ENCODE measurements at regions not wholly inside any gene's neighbourhood (a gene's known extent, or its start where the extent isn't known, plus 50 kb on each side); places are given as distances from the start of the nearest gene placed in this dataset.

DNA sequence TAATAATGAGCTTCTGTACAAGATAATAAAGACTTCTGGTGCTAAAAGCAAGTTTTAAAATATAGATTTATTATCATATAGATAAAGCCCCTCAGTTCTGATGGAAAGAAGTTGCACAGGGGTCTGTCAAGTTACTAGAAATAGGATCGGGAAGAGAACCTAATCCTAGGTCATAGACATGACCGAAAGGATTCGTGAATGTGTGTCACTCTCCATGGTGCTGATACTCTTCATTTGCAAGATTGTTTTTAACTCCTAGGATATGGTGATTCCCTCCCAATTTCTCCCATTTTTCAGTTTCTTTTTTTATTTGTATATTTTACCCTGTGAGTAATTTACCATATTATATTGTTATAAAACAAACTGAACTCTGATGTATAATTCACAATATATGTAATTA is 58.9 kb upstream of the CTNNA2 start:
- Histone ChIP-seq H3K9me2 (replicated peaks; ENCODE audit: control insufficient read depth, low read length) (no peaks in the 10 kb centered on the region), H3K36me3 (ENCODE audit: control insufficient read depth, low read length) (no peaks in the 10 kb centered on the region), H3K4me1 (ENCODE audit: control insufficient read depth, low read length) (no peaks in the 10 kb centered on the region), H3K27me3 (ENCODE audit: control insufficient read depth, low read length) (no peaks in the 10 kb centered on the region), H4K20me1 (ENCODE audit: control insufficient read depth, insufficient read depth, low read depth, low read length) (no peaks in the 10 kb centered on the region), H3K79me2 (ENCODE audit: control insufficient read depth, low read length) (no peaks in the 10 kb centered on the region), H3K4me2 (ENCODE audit: low read length) (no peak overlapping the region), H3F3A (ENCODE audit: control insufficient read depth, insufficient read depth) (no peaks in the 10 kb centered on the region), H3K4me3 (ENCODE audit: low read length) (no peak overlapping the region), H3K27ac (ENCODE audit: low read depth, low read length) (no peak overlapping the region), H3K9me3 (ENCODE audit: control insufficient read depth, insufficient read depth, low read length) (no peaks in the 10 kb centered on the region)
- TF ChIP-seq, protein P1, sequence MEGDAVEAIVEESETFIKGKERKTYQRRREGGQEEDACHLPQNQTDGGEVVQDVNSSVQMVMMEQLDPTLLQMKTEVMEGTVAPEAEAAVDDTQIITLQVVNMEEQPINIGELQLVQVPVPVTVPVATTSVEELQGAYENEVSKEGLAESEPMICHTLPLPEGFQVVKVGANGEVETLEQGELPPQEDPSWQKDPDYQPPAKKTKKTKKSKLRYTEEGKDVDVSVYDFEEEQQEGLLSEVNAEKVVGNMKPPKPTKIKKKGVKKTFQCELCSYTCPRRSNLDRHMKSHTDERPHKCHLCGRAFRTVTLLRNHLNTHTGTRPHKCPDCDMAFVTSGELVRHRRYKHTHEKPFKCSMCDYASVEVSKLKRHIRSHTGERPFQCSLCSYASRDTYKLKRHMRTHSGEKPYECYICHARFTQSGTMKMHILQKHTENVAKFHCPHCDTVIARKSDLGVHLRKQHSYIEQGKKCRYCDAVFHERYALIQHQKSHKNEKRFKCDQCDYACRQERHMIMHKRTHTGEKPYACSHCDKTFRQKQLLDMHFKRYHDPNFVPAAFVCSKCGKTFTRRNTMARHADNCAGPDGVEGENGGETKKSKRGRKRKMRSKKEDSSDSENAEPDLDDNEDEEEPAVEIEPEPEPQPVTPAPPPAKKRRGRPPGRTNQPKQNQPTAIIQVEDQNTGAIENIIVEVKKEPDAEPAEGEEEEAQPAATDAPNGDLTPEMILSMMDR (IDR thresholded peaks at IDR 0.05; ENCODE audit: low read depth, low read length, poor library complexity, severe bottlenecking) = no peak
- TF ChIP-seq EZH2phosphoT487 (IDR thresholded peaks at IDR 0.05; ENCODE audit: borderline replicate concordance, low read length) = no peak

DNA sequence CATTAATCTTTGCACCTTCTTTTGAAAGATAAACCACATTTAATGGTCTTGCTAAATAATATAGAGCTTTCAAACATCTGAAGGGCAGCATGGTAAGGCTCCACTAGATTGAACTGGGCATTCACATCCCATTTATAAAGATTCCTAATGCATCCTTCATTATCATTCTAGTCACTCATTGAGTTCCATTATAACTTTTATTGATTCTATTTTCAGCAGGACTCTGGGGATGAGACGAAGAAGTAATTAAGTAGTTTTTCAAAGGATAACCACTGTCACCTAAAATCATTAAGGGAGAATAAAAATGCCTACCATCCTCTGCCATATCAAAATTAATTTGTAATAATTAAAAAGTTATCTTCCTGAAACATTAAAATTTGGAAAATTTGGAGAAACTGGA is 60.2 kb upstream of the CTNNA2 start:
- Histone ChIP-seq H3K9me3 (ENCODE audit: control insufficient read depth, insufficient read depth, low read length) (no peaks in the 10 kb centered on the region), H3F3A (ENCODE audit: control insufficient read depth, insufficient read depth) (no peaks in the 10 kb centered on the region), H3K27ac (ENCODE audit: low read depth, low read length) (no peak overlapping the region), H3K9me2 (replicated peaks; ENCODE audit: control insufficient read depth, low read length) (no peaks in the 10 kb centered on the region), H3K4me1 (ENCODE audit: control insufficient read depth, low read length) (no peaks in the 10 kb centered on the region), H3K27me3 (ENCODE audit: control insufficient read depth, low read length) (no peaks in the 10 kb centered on the region), H3K79me2 (ENCODE audit: control insufficient read depth, low read length) (no peaks in the 10 kb centered on the region), H4K20me1 (ENCODE audit: control insufficient read depth, insufficient read depth, low read depth, low read length) (no peaks in the 10 kb centered on the region), H3K4me3 (ENCODE audit: low read length) (no peak overlapping the region), H3K36me3 (ENCODE audit: control insufficient read depth, low read length) (no peaks in the 10 kb centered on the region), H3K4me2 (ENCODE audit: low read length) (no peak overlapping the region)
- TF ChIP-seq, protein P1 (IDR thresholded peaks at IDR 0.05; ENCODE audit: low read depth, low read length, poor library complexity, severe bottlenecking) = no peak
- TF ChIP-seq EZH2phosphoT487 (IDR thresholded peaks at IDR 0.05; ENCODE audit: borderline replicate concordance, low read length) = no peak

DNA sequence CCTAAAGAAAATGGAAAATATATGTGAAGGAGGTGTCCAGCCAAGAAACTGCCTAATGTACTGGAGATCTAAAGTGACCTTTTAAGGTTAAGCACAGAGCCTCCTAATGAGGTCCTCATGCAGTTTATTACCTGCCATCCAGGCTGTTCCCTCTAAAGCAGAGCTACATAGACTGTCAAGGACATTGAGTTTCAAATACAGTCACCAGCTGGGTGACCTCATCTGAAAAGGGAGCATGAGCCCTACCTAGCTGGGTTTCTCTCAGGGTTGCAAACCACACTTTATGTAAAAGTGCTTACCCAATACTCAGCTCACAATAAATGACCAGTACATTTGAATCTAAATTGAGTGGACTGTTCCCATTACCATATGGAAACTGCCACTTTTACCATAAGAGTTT is 65.4 kb upstream of the CTNNA2 start:
- Histone ChIP-seq H3K36me3 (ENCODE audit: control insufficient read depth, low read length) (no peaks in the 10 kb centered on the region), H3K79me2 (ENCODE audit: control insufficient read depth, low read length) (no peaks in the 10 kb centered on the region), H3K4me2 (ENCODE audit: low read length) (no peak overlapping the region), H3K9me2 (replicated peaks; ENCODE audit: control insufficient read depth, low read length) (no peaks in the 10 kb centered on the region), H3F3A (ENCODE audit: control insufficient read depth, insufficient read depth) (no peaks in the 10 kb centered on the region), H3K27ac (ENCODE audit: low read depth, low read length) (no peak overlapping the region), H4K20me1 (ENCODE audit: control insufficient read depth, insufficient read depth, low read depth, low read length) (no peaks in the 10 kb centered on the region), H3K9me3 (ENCODE audit: control insufficient read depth, insufficient read depth, low read length) (no peaks in the 10 kb centered on the region), H3K4me3 (ENCODE audit: low read length) (no peak overlapping the region), H3K27me3 (ENCODE audit: control insufficient read depth, low read length) (no peaks in the 10 kb centered on the region), H3K4me1 (ENCODE audit: control insufficient read depth, low read length) (no peaks in the 10 kb centered on the region)
- TF ChIP-seq, protein P1 (IDR thresholded peaks at IDR 0.05; ENCODE audit: low read depth, low read length, poor library complexity, severe bottlenecking) = no peak
- TF ChIP-seq EZH2phosphoT487 (IDR thresholded peaks at IDR 0.05; ENCODE audit: borderline replicate concordance, low read length) = no peak

DNA sequence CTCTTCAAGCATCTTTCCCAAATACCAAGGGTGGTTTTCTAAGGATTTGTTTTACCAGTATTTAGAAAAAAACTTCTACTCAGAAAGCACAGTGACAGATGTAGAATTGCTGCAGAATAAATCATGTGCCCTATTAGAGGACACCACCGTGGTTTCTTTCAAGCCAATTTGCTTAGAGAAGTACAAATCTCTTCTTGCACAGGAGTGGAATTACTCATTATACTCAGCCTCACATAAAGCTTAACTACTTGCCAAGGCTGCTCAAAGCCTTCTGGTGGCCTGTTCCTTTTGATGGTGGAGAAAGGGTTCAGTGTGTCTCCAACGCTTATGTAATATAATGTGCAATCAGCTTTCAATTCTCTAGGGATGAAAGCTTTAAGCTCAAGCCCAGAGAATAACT is 66.5 kb upstream of the CTNNA2 start:
- Histone ChIP-seq H3F3A (ENCODE audit: control insufficient read depth, insufficient read depth) (no peaks in the 10 kb centered on the region), H3K9me3 (ENCODE audit: control insufficient read depth, insufficient read depth, low read length) (no peaks in the 10 kb centered on the region), H3K27ac (ENCODE audit: low read depth, low read length) (no peak overlapping the region), H3K4me3 (ENCODE audit: low read length) (no peak overlapping the region), H3K79me2 (ENCODE audit: control insufficient read depth, low read length) (no peaks in the 10 kb centered on the region), H4K20me1 (ENCODE audit: control insufficient read depth, insufficient read depth, low read depth, low read length) (no peaks in the 10 kb centered on the region), H3K9me2 (replicated peaks; ENCODE audit: control insufficient read depth, low read length) (no peaks in the 10 kb centered on the region), H3K36me3 (ENCODE audit: control insufficient read depth, low read length) (no peaks in the 10 kb centered on the region), H3K27me3 (ENCODE audit: control insufficient read depth, low read length) (no peaks in the 10 kb centered on the region), H3K4me2 (ENCODE audit: low read length) (no peak overlapping the region), H3K4me1 (ENCODE audit: control insufficient read depth, low read length) (no peaks in the 10 kb centered on the region)
- TF ChIP-seq, protein P1 (IDR thresholded peaks at IDR 0.05; ENCODE audit: low read depth, low read length, poor library complexity, severe bottlenecking) = no peak
- no peak for TF ChIP-seq EZH2phosphoT487 (IDR thresholded peaks at IDR 0.05; ENCODE audit: borderline replicate concordance, low read length)
